IMR-90 (cell line): ENCODE measurements at regions not wholly inside any gene's neighbourhood (a gene's known extent, or its start where the extent isn't known, plus 50 kb on each side); places are given as distances from the start of the nearest gene placed in this dataset.

Experiments used
- ATAC-seq: fragments of 200-7000 bp; cut with Tn5 transposase; 2 replicates; pipeline ENCODE4 v1.9.1; 2020; ENCODE audit warnings: low read depth, mild to moderate bottlenecking, moderate library complexity
- BruUV-seq: library from RNA; stranded (reverse); fragments of 400-500 nt; replicated peaks from 2 replicates; lab custom pipeline; 2021; lab: Mats Ljungman, UMichigan
- CTCF ChIA-PET: fragments of 300-600 bp; formaldehyde crosslinking; extraction: SDS; loops from one replicate; lab custom pipeline; 2021; ENCODE audit warnings: antibody characterized with exemption; lab: Yijun Ruan, JAX
- POLR2A ChIA-PET: fragments of 300-600 bp; sonication (Branson Sonifier 250); formaldehyde crosslinking; loops from one replicate; lab custom pipeline; 2022; ENCODE audit warnings: antibody characterized with exemption; ENCODE audit not compliant: unreplicated experiment; lab: Charles Lee
- DNase-seq: peaks from one replicate; pipeline ENCODE4 v3.0.0; 2013
- H2AFZ ChIP-seq: replicated peaks from 2 replicates; pipeline ENCODE3; 2013; ENCODE audit warnings: low read length, mild to moderate bottlenecking; ENCODE audit not compliant: poor library complexity
- H2AK5ac ChIP-seq: 2 replicates; pipeline ENCODE4 v1.6.1; 2013; ENCODE audit warnings: low read depth, low read length, inconsistent platforms
- H2AK9ac ChIP-seq: replicated peaks from 2 replicates; pipeline ENCODE3; 2013; ENCODE audit warnings: mild to moderate bottlenecking, low read depth, low read length, moderate library complexity; ENCODE audit not compliant: poor library complexity
- H2BK120ac ChIP-seq: 2 replicates; pipeline ENCODE4 v1.6.1; 2013; ENCODE audit warnings: low read depth, low read length, inconsistent platforms
- H2BK15ac ChIP-seq: 3 replicates; pipeline ENCODE4 v1.6.1; 2013; ENCODE audit warnings: low read depth, low read length, inconsistent platforms
- H2BK20ac ChIP-seq: 2 replicates; pipeline ENCODE4 v1.6.1; 2013; ENCODE audit warnings: low read depth, mild to moderate bottlenecking, inconsistent platforms, low read length, moderate library complexity
- H2BK5ac ChIP-seq: 2 replicates; pipeline ENCODE4 v1.6.1; 2013; ENCODE audit warnings: mild to moderate bottlenecking, low read depth, low read length, inconsistent platforms; ENCODE audit not compliant: poor library complexity, severe bottlenecking
- H3K14ac ChIP-seq: replicated peaks from 2 replicates; pipeline ENCODE4 v1.6.1; 2013; ENCODE audit warnings: low read depth, low read length, inconsistent platforms
- H3K18ac ChIP-seq: 2 replicates; pipeline ENCODE4 v1.6.1; 2013; ENCODE audit warnings: low read depth, low read length, control low read depth
- H3K23ac ChIP-seq: 2 replicates; pipeline ENCODE4 v1.6.1; 2013; ENCODE audit warnings: low read depth, low read length, inconsistent platforms
- H3K27ac ChIP-seq: 2 replicates; pipeline ENCODE4 v1.5.1; 2013; ENCODE audit warnings: mild to moderate bottlenecking, control low read depth, low read length; ENCODE audit not compliant: insufficient read depth
- H3K27me3 ChIP-seq: 2 replicates; pipeline ENCODE4 v1.6.1; 2013; ENCODE audit warnings: low read length; ENCODE audit not compliant: control insufficient read depth, insufficient read depth
- H3K36me3 ChIP-seq: 2 replicates; pipeline ENCODE4 v1.6.1; 2013; ENCODE audit warnings: low read length, mixed read lengths; ENCODE audit not compliant: control insufficient read depth, insufficient read depth
- H3K4ac ChIP-seq: 2 replicates; pipeline ENCODE4 v1.6.1; 2013; ENCODE audit warnings: low read depth, low read length, inconsistent platforms
- H3K4me1 ChIP-seq: 2 replicates; pipeline ENCODE4 v1.6.1; 2013; ENCODE audit warnings: low read length, mixed read lengths; ENCODE audit not compliant: control insufficient read depth, insufficient read depth
- H3K4me2 ChIP-seq: 2 replicates; pipeline ENCODE4 v1.6.1; 2013; ENCODE audit warnings: low read depth, mild to moderate bottlenecking, control low read depth, low read length, moderate library complexity
- H3K4me3 ChIP-seq: 2 replicates; pipeline ENCODE4 v1.5.1; 2013; ENCODE audit warnings: low read depth, mild to moderate bottlenecking, control low read depth, low read length, moderate library complexity; ENCODE audit not compliant: insufficient read depth
- H3K56ac ChIP-seq: 2 replicates; pipeline ENCODE4 v1.6.1; 2013; ENCODE audit warnings: low read length, inconsistent platforms; ENCODE audit not compliant: insufficient read depth; ENCODE audit errors: extremely low read depth
- H3K79me1 ChIP-seq, 2 experiments: 2 replicates each; pipeline ENCODE4 v1.6.1; 2013; ENCODE audit warnings: low read length in 2 of 2, inconsistent platforms in 1 of 2, low read depth in 1 of 2
- H3K9ac ChIP-seq: 2 replicates; pipeline ENCODE4 v1.6.1; 2013; ENCODE audit warnings: low read depth, low read length, control low read depth
- H3K9me1 ChIP-seq: 2 replicates; pipeline ENCODE4 v1.6.1; 2013; ENCODE audit warnings: low read length, inconsistent platforms; ENCODE audit not compliant: insufficient read depth
- H3K9me3 ChIP-seq: 2 replicates; pipeline ENCODE4 v1.6.1; 2013; ENCODE audit warnings: low read length; ENCODE audit not compliant: control insufficient read depth, insufficient read depth
- H4K20me1 ChIP-seq: 2 replicates; pipeline ENCODE4 v1.6.1; 2013; ENCODE audit warnings: low read length, inconsistent platforms; ENCODE audit not compliant: insufficient read depth
- H4K5ac ChIP-seq: 2 replicates; pipeline ENCODE4 v1.6.1; 2013; ENCODE audit warnings: mild to moderate bottlenecking, low read depth, low read length, control low read depth
- H4K8ac ChIP-seq, 2 experiments: 2 replicates each; pipeline ENCODE4 v1.6.1; 2013; ENCODE audit warnings: low read depth in 2 of 2, low read length in 2 of 2, control low read depth in 1 of 2, inconsistent platforms in 1 of 2
- H4K91ac ChIP-seq: 2 replicates; pipeline ENCODE4 v1.6.1; 2013; ENCODE audit warnings: low read depth, low read length, inconsistent platforms; ENCODE audit not compliant: insufficient read depth
- CHD1 ChIP-seq: IDR thresholded peaks from 2 replicates; pipeline ENCODE4 v1.6.1; 2012; ENCODE audit warnings: low read depth, low read length, improper control_type of control experiment
- CTCF ChIP-seq: conservative IDR thresholded peaks from 2 replicates; pipeline ENCODE4 v1.5.1; 2012; ENCODE audit warnings: mild to moderate bottlenecking, low read depth, low read length, improper control_type of control experiment
- ELK1 ChIP-seq: fragments of 150-350 bp; IDR thresholded peaks from 2 replicates; pipeline ENCODE4 v1.6.1; 2016; ENCODE audit warnings: low read depth, mild to moderate bottlenecking, low read length, moderate library complexity, borderline replicate concordance
- FOS ChIP-seq: fragments of 150-350 bp; IDR thresholded peaks from 2 replicates; pipeline ENCODE4 v1.6.1; 2016; ENCODE audit warnings: low read depth, low read length
- NFE2L2 ChIP-seq: fragments of 150-350 bp; IDR thresholded peaks from 2 replicates; pipeline ENCODE4 v1.6.1; 2016; ENCODE audit warnings: low read depth, mild to moderate bottlenecking, low read length
- POLR2A ChIP-seq: IDR thresholded peaks from 2 replicates; pipeline ENCODE4 v1.6.1; 2012; ENCODE audit warnings: mild to moderate bottlenecking, low read depth, low read length
- RFX5 ChIP-seq: IDR thresholded peaks from 2 replicates; pipeline ENCODE4 v1.8.0; 2012; ENCODE audit warnings: low read depth, mild to moderate bottlenecking, low read length, moderate library complexity
- WGBS, 2 experiments: methylation state at CpG; one replicate each; pipeline versions ENCODE4 v1.1.5 to v1.1.7; 2013; ENCODE audit warnings: missing lambda C conversion rate in 2 of 2; ENCODE audit not compliant: insufficient read length in 1 of 2; ENCODE audit errors: extremely low coverage in 2 of 2; 5-methylcytosine and 5-hydroxymethylcytosine counted together
- dilution Hi-C: fragments of 300-500 bp; cut with HindIII; formaldehyde crosslinking; loops from one replicate; pipeline ENCODE4 v1.14.3; 2018; ENCODE audit warnings: low sequenced_read_pairs; ENCODE audit not compliant: unreplicated experiment
- in situ Hi-C: fragments of 300-500 bp; cut with MboI; formaldehyde crosslinking; loops from 3 replicates; pipeline ENCODE4 v1.14.3; 2019; ENCODE audit warnings: low sequenced_read_pairs, inconsistent platforms, mixed read lengths
- intact Hi-C: fragments of 100-400 bp; cut with micrococcal nuclease; formaldehyde crosslinking; loops from 2 replicates; pipeline ENCODE4 v1.10.0; 2022
- TF ChIP-seq, protein P1 (sequence below): fragments of 150-350 bp; IDR thresholded peaks from 2 replicates; pipeline ENCODE4 v1.6.1; 2017; ENCODE audit warnings: mild to moderate bottlenecking, antibody characterized with exemption, low read length, low read depth

DNA sequence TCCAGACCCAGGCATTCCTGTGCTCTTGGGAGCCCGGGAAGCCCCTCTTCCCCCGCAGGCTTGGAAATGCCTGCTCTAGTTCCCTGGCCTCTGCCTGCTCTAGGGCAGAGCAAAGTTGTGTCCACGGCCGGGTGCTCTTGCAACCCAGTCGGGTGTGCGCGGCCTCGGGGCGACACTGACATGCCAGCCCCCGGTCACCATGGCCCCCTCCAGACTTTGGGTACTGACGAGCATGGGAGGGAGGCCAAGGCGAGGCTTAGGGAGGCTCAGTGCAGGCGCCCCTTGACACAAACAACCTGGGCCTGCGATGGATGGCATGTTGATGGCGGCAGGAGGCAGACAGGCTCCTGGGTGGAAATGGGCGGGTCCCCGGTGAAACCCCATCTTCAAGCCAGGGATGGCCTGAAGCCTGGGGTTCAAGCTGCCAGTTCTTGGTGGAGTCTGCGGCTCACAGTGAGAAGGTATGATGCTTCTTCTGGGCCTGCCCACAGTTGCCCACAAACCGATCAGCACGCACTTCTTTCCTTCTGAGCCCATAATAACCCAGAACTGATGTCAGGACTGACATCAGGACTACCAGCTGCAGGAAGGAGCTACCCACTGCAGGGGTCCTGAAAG, 689.9 kb downstream of the DSC3 start:
- Histone ChIP-seq H4K20me1 (no peaks in the 10 kb centered on the region), H3K4me1 (no peaks in the 10 kb centered on the region)
- no peak for DNase-seq

More for the DNA sequence above, 689.9 kb downstream of the DSC3 start:
- no peak overlapping the region for H3K14ac ChIP-seq
- TF ChIP-seq FOS: no peak
- TF ChIP-seq, protein P1, sequence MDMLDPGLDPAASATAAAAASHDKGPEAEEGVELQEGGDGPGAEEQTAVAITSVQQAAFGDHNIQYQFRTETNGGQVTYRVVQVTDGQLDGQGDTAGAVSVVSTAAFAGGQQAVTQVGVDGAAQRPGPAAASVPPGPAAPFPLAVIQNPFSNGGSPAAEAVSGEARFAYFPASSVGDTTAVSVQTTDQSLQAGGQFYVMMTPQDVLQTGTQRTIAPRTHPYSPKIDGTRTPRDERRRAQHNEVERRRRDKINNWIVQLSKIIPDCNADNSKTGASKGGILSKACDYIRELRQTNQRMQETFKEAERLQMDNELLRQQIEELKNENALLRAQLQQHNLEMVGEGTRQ: no peak
- no peak for TF ChIP-seq CHD1
- TF ChIP-seq ELK1: no peak
- TF ChIP-seq NFE2L2: no peak
- TF ChIP-seq RFX5: no peak
- TF ChIP-seq POLR2A: no peak
- TF ChIP-seq CTCF: no peak
- ChIA-PET CTCF (no interaction called here), POLR2A (no interaction called here)
- no peak overlapping the region for H2BK15ac ChIP-seq
- H3K36me3 ChIP-seq: no peaks in the 10 kb centered on the region
- H3K23ac ChIP-seq: no peak overlapping the region
- 88% methylated on average over 8 of the region's 20 CpGs; no CpG with 5 or more reads in 1 of the 2 experiments for WGBS, 2 experiments
- no peak overlapping the region for H3K27ac ChIP-seq
- no peak overlapping the region for H4K5ac ChIP-seq
- no peak overlapping the region for H3K18ac ChIP-seq
- H2AK5ac ChIP-seq: no peak overlapping the region
- H3K9ac ChIP-seq: no peak overlapping the region
- no peaks in the 10 kb centered on the region for H3K9me1 ChIP-seq
- H3K4me2 ChIP-seq: no peak overlapping the region
- no TSS peak for BruUV-seq
- dilution Hi-C loops: no loop called here
- in situ Hi-C loops: no loop called here
- intact Hi-C loops: no loop called here
- no peak overlapping the region for H2AFZ ChIP-seq
- H3K79me1 ChIP-seq: no peaks in the 10 kb centered on the region
- H2BK5ac ChIP-seq: no peak overlapping the region
- no peaks in the 10 kb centered on the region for H3K27me3 ChIP-seq
- no peak overlapping the region for H4K8ac ChIP-seq
- H2BK120ac ChIP-seq: no peak overlapping the region
- no peak overlapping the region for H2BK20ac ChIP-seq
- peaks cover 9% of the 10 kb centered on the region for H3K9me3 ChIP-seq
- no peak overlapping the region for H3K4me3 ChIP-seq
- no peak overlapping the region for H4K91ac ChIP-seq
- ATAC-seq: no peak
- no peak overlapping the region for H3K56ac ChIP-seq
- H3K4ac ChIP-seq: no peak overlapping the region
- no peak overlapping the region for H2AK9ac ChIP-seq
